ENCODE measurements at regions not wholly inside any gene's neighbourhood (a gene's known extent, or its start where the extent isn't known, plus 50 kb on each side); places are given as distances from the start of the nearest gene placed in this dataset.

- TF ChIP-seq CTCF (IDR thresholded peaks at IDR 0.05; ENCODE audit: insufficient read depth, low read length) = no peak
These were observed 1557.9 kb downstream of the C4orf33 start for GRCh38 chr4:130653842-130654241.

GRCh38 chr4:130659320-130659719 lies 1563.4 kb downstream of the C4orf33 start:
- H3K4me3 ChIP-seq (ENCODE audit: low read depth, low read length) = no peak overlapping the region
- no peak for TF ChIP-seq CTCF (IDR thresholded peaks at IDR 0.05; ENCODE audit: insufficient read depth, low read length)
- DNase-seq (ENCODE audit: low read depth) = no peak

More at GRCh38 chr4:130653842-130654241, 1557.9 kb downstream of the C4orf33 start:
- DNase-seq (ENCODE audit: low read depth) = no peak
- H3K4me3 ChIP-seq (ENCODE audit: low read depth, low read length) = no peak overlapping the region

- TF ChIP-seq CTCF (IDR thresholded peaks at IDR 0.05; ENCODE audit: insufficient read depth, low read length) = no peak
- no peak for DNase-seq (ENCODE audit: low read depth)
- H3K4me3 ChIP-seq (ENCODE audit: low read depth, low read length) = no peak overlapping the region
These were observed 1572.9 kb downstream of the C4orf33 start for GRCh38 chr4:130668859-130669258.

GRCh38 chr4:130675266-130675665 lies 1579.3 kb downstream of the C4orf33 start:
- no peak overlapping the region for H3K4me3 ChIP-seq (ENCODE audit: low read depth, low read length)
- no peak for TF ChIP-seq CTCF (IDR thresholded peaks at IDR 0.05; ENCODE audit: insufficient read depth, low read length)
- no peak for DNase-seq (ENCODE audit: low read depth)

- TF ChIP-seq CTCF (IDR thresholded peaks at IDR 0.05; ENCODE audit: insufficient read depth, low read length) = no peak
- DNase-seq (ENCODE audit: low read depth) = no peak
- H3K4me3 ChIP-seq (ENCODE audit: low read depth, low read length) = no peak overlapping the region
These were observed 1593.2 kb downstream of the C4orf33 start for GRCh38 chr4:130689181-130689580.

- H3K4me3 ChIP-seq (ENCODE audit: low read depth, low read length) = no peak overlapping the region
- TF ChIP-seq CTCF (IDR thresholded peaks at IDR 0.05; ENCODE audit: insufficient read depth, low read length) = no peak
These were observed 1602.3 kb downstream of the C4orf33 start for GRCh38 chr4:130698251-130698650.

GRCh38 chr4:130699004-130699403 lies 1603.1 kb downstream of the C4orf33 start:
- no peak for DNase-seq (ENCODE audit: low read depth)
- no peak for TF ChIP-seq CTCF (IDR thresholded peaks at IDR 0.05; ENCODE audit: insufficient read depth, low read length)
- no peak overlapping the region for H3K4me3 ChIP-seq (ENCODE audit: low read depth, low read length)

More at GRCh38 chr4:130698251-130698650, 1602.3 kb downstream of the C4orf33 start:
- no peak for DNase-seq (ENCODE audit: low read depth)
